Esophagus squamous epithelium (tissue), 4 donors: ENCODE measurements at regions not wholly inside any gene's neighbourhood (a gene's known extent, or its start where the extent isn't known, plus 50 kb on each side); places are given as distances from the start of the nearest gene placed in this dataset.

Experiments
- CTCF ChIP-seq, 6 experiments: fragments of 450-650 bp in 4 of 6; fragments of 200-600 bp in 2 of 6; sonication (generic) in 2 of 6; IDR thresholded peaks; one replicate each; pipeline ENCODE4 v1.5.1; 2016 to 2019; ENCODE audit warnings: antibody characterized with exemption in 6 of 6, mild to moderate bottlenecking in 4 of 6, moderate library complexity in 4 of 6
- POLR2A ChIP-seq, 4 donors: fragments of 450-650 bp; IDR thresholded peaks; one replicate each; pipeline ENCODE4 v1.6.1; 2017; ENCODE audit warnings: antibody characterized with exemption in 4 of 4, mild to moderate bottlenecking in 4 of 4, moderate library complexity in 3 of 4

GRCh38 chr10:61834519-61834918, 67.0 kb upstream of the ARID5B start:
- no peak for TF ChIP-seq CTCF (IDR thresholded peaks at IDR 0.05)
- no peak for TF ChIP-seq POLR2A (IDR thresholded peaks at IDR 0.05)
